ENCODE measurements at regions not wholly inside any gene's neighbourhood (a gene's known extent, or its start where the extent isn't known, plus 50 kb on each side); places are given as distances from the start of the nearest gene placed in this dataset.
A peak's percentile ranks its signal among the peaks of the same experiment; 100 is the strongest.

DNA sequence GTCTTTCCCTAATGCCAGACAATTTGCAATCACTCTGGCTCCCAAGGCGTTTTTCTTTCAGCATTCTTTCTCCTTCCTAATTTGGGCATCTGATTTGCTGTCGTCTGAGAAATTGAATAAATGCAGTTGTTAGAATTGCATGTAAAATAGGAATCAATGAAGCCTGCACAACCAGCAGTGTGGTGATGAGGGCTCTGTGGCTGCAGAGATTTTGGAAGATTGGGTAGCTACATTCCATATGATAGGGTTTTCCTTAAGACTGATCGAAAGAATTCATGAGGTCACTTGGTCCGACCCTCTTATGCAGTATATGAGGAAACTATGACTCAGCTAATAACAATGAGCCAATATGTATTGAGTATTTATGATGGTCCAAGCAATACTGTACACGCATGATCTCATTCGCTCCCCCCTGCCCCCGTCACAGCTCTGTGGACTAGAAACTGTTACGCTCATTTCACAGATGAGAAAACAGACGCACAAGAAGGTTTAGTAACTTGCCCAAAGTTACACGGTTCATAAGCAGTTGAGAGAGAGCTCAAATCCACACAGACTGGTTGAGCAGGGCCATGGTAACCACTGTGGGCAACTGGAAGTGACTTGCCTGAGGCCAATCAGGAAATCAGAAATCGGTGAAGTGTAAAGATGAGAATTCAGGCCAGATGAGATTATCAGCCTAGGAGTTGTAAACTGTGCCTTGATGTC lies 527.2 kb downstream of the GATA3 start:
- no peak for DNase-seq
- ATAC-seq (ENCODE audit: low read depth) = no peak
- ChIA-PET CTCF (no interaction called here), POLR2A (ENCODE audit: unreplicated experiment) (no interaction called here)
- BruUV-seq (replicated peaks) = no TSS peak
- in situ Hi-C loops (cut with MboI; ENCODE audit: low sequenced_read_pairs) (no loop called here), dilution Hi-C loops (cut with HindIII; ENCODE audit: low sequenced_read_pairs, unreplicated experiment) (no loop called here), intact Hi-C loops (cut with micrococcal nuclease) (no loop called here)
- no peak for TF ChIP-seq RFX5 (IDR thresholded peaks at IDR 0.05; ENCODE audit: low read depth, low read length)
- TF ChIP-seq NFE2L2 (IDR thresholded peaks at IDR 0.05; ENCODE audit: low read depth, low read length) = peak; percentile 34; the same call in 1 of the 2 replicates
- no peak for TF ChIP-seq POLR2A (IDR thresholded peaks at IDR 0.05; ENCODE audit: low read depth, low read length)
- no peak for TF ChIP-seq MAFK (IDR thresholded peaks at IDR 0.05; ENCODE audit: low read depth, low read length)
- TF ChIP-seq RCOR1 (IDR thresholded peaks at IDR 0.05; ENCODE audit: insufficient replicate concordance, low read length) = no peak
- TF ChIP-seq CHD1 (IDR thresholded peaks at IDR 0.05; ENCODE audit: low read depth, low read length) = no peak
- TF ChIP-seq FOS (IDR thresholded peaks at IDR 0.05; ENCODE audit: low read depth, low read length) = no peak
- no peak for TF ChIP-seq USF2 (IDR thresholded peaks at IDR 0.05; ENCODE audit: low read depth, low read length)
- no peak overlapping the region for H2AFZ ChIP-seq (replicated peaks; ENCODE audit: low read length, poor library complexity)
- no peak overlapping the region for H3K4me3 ChIP-seq (ENCODE audit: insufficient read depth, low read depth, low read length)
- H3K79me1 ChIP-seq (ENCODE audit: low read depth in 1 of 2, low read length in 2 of 2) = no peaks in the 10 kb centered on the region
- no peaks in the 10 kb centered on the region for H3K36me3 ChIP-seq (ENCODE audit: control insufficient read depth, insufficient read depth, low read length)
- H3K14ac ChIP-seq (replicated peaks; ENCODE audit: low read depth, low read length) = no peak overlapping the region
- H3K23ac ChIP-seq (ENCODE audit: low read depth, low read length) = no peak overlapping the region
- H3K9ac ChIP-seq (ENCODE audit: low read depth, low read length) = no peak overlapping the region
- H3K27ac ChIP-seq (ENCODE audit: insufficient read depth, low read length) = no peak overlapping the region
- H3K18ac ChIP-seq (ENCODE audit: low read depth, low read length) = no peak overlapping the region
- H2BK20ac ChIP-seq (ENCODE audit: low read depth, low read length) = no peak overlapping the region
- H4K5ac ChIP-seq (ENCODE audit: low read depth, low read length) = no peak overlapping the region
- 66% methylated on average over 5 of the region's 11 CpGs; no CpG with 5 or more reads in 1 of the 2 experiments for WGBS, 2 experiments (ENCODE audit: extremely low coverage in 2 of 2, insufficient read length in 1 of 2)
- no peak overlapping the region for H3K4me2 ChIP-seq (ENCODE audit: low read depth, low read length)
- H2BK15ac ChIP-seq (ENCODE audit: low read depth, low read length) = no peak overlapping the region
- no peak overlapping the region for H4K8ac ChIP-seq (ENCODE audit: low read depth in 2 of 2, low read length in 2 of 2)
- no peaks in the 10 kb centered on the region for H3K4me1 ChIP-seq (ENCODE audit: control insufficient read depth, insufficient read depth, low read length)
- no peak overlapping the region for H2AK5ac ChIP-seq (ENCODE audit: low read depth, low read length)
- H2BK120ac ChIP-seq (ENCODE audit: low read depth, low read length) = no peak overlapping the region
- H3K56ac ChIP-seq (ENCODE audit: extremely low read depth, insufficient read depth, low read length) = no peak overlapping the region
- H3K9me3 ChIP-seq (ENCODE audit: control insufficient read depth, insufficient read depth, low read length) = peaks cover 15% of the 10 kb centered on the region
- no peaks in the 10 kb centered on the region for H3K27me3 ChIP-seq (ENCODE audit: control insufficient read depth, insufficient read depth, low read length)
- H3K4ac ChIP-seq (ENCODE audit: low read depth, low read length) = no peak overlapping the region
- no peaks in the 10 kb centered on the region for H3K9me1 ChIP-seq (ENCODE audit: insufficient read depth, low read length)
- no peak overlapping the region for H2BK5ac ChIP-seq (ENCODE audit: low read depth, low read length, poor library complexity, severe bottlenecking)
- no peak overlapping the region for H4K91ac ChIP-seq (ENCODE audit: insufficient read depth, low read depth, low read length)
- no peak overlapping the region for H2AK9ac ChIP-seq (replicated peaks; ENCODE audit: low read depth, low read length, poor library complexity)
- H4K20me1 ChIP-seq (ENCODE audit: insufficient read depth, low read length) = no peaks in the 10 kb centered on the region

Data from IMR-90 (cell line).